Occipital lobe (tissue), 1 donor: ENCODE measurements at regions not wholly inside any gene's neighbourhood (a gene's known extent, or its start where the extent isn't known, plus 50 kb on each side); places are given as distances from the start of the nearest gene placed in this dataset.
"Not testable (repeated sequence)": the region's sequence is repeated elsewhere in the genome, so short reads cannot be mapped to it uniquely, and the experiment has no call there.

Source experiments
- DNase-seq: peaks from one replicate; lab custom pipeline; 2025; lab: John Stamatoyannopoulos, UW

GRCh38 chr5:101260857-101261256 lies 357.8 kb upstream of the ST8SIA4 start:
- no peak for DNase-seq

- DNase-seq, result no peak
These were observed 350.0 kb upstream of the ST8SIA4 start for GRCh38 chr5:101253096-101253495.

DNA sequence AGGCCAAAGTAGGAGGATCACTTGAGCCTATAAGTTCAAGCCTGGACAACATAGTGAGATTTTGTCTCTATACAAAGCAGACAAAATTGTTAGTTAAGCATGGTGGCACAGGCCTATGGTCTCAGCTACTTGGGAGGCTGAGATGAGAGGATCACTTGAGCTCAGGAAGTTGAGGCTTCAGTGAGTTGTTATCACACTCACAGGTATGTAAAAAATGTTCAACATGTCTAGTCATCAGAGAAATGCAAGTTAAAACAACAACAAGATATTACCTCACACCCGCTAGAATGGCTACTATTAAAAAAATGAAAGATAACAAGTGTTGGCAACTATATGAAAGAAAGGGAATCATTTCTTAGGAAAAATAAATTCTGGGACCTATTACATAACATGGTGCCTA lies 341.5 kb upstream of the ST8SIA4 start:
- no peak for DNase-seq

DNA sequence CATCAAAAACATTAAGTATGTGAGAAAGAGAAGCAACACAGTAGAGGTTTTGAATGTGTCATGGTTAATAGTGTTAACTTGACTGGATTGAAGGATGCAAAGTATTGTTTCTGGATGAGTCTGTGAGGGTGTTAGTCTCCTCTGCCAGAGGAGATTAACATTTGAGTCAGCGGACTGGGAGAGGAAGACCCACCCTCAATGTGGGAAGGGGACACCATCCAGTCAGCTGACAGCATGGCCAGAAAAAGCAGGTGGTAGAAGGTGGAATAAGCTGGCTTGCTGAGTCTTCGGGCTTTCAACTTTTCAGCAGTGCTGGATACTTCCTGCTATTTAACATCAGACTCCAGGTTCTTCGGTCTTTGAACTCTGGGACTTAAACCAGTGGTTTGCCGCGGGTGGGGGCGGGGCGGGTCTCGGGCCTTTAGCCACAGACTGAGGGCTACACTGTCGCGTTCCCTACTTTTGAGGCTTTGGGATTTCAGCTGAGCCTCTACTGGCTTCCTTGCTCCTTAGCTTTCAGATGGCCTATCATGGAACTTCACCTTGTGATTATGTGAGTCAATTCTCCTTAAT lies 309.9 kb upstream of the ST8SIA4 start:
- no peak for DNase-seq

DNA sequence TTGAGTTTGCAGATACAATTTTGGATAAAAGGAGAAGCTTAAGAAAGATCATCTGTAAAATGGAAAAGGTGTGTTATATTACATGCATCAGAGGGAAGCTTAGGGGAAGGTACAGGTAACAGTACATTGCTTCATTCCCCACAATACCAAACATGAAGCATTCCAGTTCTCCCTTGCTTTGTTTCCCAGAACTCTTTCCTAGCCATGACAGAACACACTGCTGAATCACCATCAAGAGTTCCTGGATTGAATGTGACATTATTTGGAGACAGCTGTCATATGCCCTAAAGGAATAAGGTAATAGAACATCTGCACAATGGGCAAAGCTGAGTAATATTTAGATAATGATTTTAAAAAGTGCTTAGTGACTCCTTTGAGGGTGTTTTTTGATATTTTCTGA lies 303.5 kb upstream of the ST8SIA4 start:
- DNase-seq, result no peak

DNA sequence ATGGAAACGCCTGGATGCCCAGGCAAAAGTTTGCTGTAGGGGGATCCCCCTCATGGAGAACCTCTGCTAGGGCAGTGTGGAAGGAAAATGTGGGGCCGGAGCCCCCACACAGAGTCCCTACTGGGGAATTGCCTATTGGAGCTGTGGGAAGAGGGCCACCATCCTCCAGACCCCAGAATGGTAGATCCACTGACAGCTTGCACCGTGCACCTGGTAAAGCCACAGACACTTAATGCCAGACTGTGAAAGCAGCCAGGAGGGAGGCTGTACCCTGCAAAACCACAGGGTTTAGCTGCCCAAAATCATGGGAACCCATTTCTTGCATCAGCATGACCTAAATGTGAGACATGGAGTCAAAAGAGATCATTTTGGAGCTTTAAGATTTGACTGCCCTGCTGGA lies 302.0 kb upstream of the ST8SIA4 start:
- DNase-seq, result not testable (repeated sequence)

DNA sequence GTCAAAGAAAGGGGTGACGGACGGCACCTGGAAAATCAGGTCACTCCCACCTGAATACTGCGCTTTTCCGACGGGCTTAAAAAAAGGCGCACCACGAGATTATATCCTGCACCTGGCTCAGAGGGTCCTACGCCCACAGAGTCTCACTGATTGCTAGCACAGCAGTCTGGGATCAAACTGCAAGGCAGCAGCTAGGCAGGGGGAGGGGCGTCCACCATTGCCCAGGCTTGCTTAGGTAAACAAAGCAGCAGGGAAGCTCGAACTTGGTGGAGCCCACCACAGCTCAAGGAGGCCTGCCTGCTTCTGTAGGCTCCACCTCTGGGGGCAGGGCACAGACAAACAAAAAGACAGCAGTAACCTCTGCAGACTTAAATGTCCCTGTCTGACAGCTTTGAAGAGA lies 277.3 kb upstream of the ST8SIA4 start:
- not testable (repeated sequence) for DNase-seq

- DNase-seq, result no peak
These were observed 273.5 kb upstream of the ST8SIA4 start for GRCh38 chr5:101176605-101177004.

- no peak for DNase-seq
These were observed 271.9 kb upstream of the ST8SIA4 start for GRCh38 chr5:101174981-101175380.

- no peak for DNase-seq
These were observed 260.0 kb upstream of the ST8SIA4 start for GRCh38 chr5:101163088-101163487.

DNA sequence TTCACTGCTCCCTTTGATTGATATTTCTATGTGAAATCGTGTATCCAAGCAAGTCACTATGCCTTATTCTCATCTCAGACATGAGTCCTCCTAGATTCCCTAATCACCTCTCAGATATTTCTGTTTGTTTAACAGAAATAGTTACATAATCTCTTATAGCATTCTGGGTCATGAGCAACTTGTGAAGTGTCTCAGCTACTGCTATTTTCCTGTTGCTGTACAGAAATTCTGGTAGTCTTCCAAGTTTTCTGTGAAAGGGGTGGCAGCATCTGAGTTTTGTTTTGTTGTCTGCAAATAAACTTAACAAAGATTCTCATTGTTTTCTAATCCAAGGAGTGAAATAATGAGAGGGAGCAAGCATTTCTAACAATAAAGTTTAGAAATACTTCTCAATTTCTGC lies 256.9 kb upstream of the ST8SIA4 start:
- peak; percentile 0 for DNase-seq

DNA sequence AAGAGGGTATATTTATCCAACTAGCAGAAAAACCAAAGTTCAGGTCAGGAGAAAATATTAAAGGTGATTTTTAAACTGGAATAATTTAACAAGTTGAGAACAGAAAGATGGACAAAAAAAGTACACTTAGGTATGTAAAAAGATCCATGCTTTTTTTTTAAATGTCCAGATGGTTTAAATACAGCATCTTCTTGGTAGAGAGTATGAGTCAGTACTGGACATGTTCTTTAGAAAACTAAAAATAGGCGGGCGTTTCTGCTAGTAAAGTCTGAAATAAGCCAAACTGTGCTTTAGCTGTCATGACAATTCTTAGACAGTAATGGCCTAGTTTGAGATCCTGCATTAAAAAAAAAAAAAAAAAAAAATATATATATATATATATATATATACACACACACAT lies 255.9 kb upstream of the ST8SIA4 start:
- DNase-seq, result no peak

- DNase-seq, result no peak
These were observed 250.4 kb upstream of the ST8SIA4 start for GRCh38 chr5:101153526-101153925.

DNA sequence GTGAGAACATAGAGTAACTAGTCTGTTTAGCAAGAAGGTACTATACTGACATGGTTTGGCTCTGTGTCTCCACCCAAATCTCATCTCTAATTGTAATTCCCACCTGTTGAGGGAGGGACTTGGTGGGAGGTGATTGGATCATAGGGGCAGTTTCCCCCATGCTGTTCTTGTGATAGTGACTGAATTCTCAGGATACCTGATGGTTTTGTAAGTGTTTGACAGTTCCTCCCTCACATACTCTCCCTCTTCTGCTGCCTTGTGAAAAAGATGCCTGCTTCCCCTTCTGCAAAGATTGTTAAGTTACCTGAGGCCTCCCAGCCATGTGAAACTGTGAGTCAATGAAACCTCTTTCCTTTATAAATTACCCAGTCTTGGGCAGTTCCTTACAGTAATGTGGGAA lies 240.4 kb upstream of the ST8SIA4 start:
- DNase-seq, result no peak

DNA sequence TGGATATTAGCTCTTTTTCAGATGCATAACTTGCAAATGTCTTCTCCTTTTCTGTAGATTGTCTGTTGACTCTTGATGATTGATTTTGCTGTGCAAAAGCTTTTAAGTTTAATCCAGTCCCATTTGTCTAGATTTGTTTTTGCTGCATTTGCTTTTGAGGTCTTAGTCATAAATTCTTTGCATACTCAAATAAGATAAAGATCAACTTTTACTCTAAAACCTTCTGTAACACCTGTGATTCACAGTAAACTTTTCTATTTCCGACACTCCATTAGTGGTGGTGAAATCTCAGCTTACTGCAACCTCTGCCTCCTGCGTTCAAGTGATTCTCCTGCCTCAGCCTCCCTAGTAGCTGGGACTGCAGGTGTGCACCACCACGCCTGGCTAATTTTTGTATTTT lies 239.0 kb upstream of the ST8SIA4 start:
- no peak for DNase-seq

DNA sequence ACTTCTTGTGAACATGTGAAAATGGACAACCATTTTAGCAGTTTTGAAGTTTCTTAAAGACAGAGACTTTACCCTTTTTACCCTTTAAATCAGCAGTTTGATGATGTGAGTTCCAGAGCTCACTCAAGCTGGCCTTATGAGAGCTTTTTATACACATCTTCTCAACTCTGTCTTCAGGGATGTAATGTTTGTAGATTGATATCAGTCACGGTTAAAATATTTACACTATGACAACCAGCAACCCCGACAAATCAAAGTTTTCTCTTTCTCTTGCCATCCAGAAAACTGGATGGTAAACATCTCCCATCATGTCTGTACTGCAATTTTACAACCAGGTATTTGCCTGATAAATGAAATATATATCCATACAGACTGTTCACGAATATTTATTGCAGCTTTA lies 233.4 kb upstream of the ST8SIA4 start:
- DNase-seq, result no peak

DNA sequence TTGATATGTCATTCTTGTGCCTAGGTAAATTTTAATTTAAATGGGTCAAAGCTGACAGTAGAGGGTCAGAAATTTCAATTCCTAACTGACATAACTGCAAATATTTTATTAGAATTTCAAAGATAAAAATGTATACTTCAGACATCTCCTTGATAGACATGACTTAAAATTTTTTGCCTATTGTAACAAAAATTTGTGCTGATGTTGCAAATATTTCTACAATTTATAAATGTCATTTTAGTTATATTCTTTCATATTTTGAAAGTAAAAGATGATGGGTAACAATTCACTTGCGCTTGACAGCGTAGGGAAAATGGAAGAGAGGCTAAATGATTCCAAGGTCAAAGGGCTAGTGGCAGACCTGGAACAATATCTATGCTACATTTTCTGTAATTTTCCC lies 220.3 kb upstream of the ST8SIA4 start:
- DNase-seq, result no peak

GRCh38 chr5:101112645-101113044 lies 209.6 kb upstream of the ST8SIA4 start:
- no peak for DNase-seq

GRCh38 chr5:101103874-101104273 lies 200.8 kb upstream of the ST8SIA4 start:
- no peak for DNase-seq

DNA sequence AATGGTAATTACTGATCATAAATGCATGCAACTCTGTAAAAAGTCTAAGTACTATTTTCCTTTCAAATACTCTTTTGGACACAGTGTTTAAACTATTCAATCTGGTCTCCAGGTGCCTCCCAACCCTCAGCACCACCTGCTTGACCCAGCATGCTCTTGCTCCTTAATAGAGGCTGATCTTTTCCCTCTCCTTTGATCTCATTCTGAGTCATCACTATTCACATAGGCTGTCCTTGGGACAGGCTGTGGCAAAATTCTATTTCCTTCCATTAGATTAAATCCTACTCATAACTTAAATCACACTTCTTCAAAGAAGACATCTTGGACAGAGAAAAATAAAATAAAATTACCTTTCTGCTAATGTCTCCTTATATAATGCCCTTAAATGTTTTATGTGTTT lies 199.4 kb upstream of the ST8SIA4 start:
- DNase-seq, result no peak

GRCh38 chr5:101091902-101092301 lies 188.8 kb upstream of the ST8SIA4 start:
- DNase-seq, result no peak

DNA sequence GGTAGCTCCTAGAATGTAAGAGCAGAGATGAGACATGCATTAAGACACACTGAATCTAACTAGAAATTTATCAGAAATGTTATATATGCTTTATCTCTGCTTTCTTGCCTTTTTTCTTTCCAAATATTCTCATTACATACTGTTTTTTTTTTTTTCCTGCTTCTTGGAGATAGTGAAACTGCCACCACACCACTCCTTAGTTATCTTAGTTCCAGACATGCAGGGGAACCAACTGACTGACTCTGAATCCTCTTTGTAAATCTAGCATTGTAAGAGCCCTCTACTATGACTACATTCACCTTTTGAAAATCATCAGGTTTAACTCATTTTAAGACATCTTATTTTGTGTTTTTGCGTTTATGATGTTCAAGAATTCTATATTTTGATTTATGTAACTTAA lies 181.3 kb upstream of the ST8SIA4 start:
- no peak for DNase-seq

- no peak for DNase-seq
These were observed 177.6 kb upstream of the ST8SIA4 start for GRCh38 chr5:101080462-101081240.

DNA sequence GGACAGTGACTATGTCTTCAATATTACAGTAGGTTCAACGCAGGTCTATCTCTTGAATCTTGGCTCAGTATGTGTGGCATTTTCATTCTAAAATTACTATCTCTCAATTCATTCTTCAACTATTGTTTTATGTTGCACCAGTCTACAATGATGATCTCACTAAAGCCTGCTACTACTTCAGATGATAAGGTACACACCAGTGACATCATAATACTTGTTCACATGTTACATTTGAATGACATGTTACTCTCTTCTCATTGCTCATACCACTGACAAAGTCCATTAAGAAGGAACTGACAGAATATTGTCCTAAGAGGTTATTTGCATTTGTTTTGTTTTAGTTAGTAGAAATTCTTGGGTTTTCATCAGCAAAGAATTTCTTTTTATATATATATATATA lies 165.2 kb upstream of the ST8SIA4 start:
- no peak for DNase-seq
